Sigmoid colon (tissue), 6 donors: ENCODE measurements at regions not wholly inside any gene's neighbourhood (a gene's known extent, or its start where the extent isn't known, plus 50 kb on each side); places are given as distances from the start of the nearest gene placed in this dataset.
A peak's percentile ranks its signal among the peaks of the same experiment; 100 is the strongest.

Experiments
- DNase-seq: peaks from one replicate; pipeline ENCODE4 v3.0.0-alpha.2; 2019
- H3K27ac ChIP-seq, 4 donors: fragments of 200-600 bp; sonication (generic); one replicate each; pipeline ENCODE4 v1.5.1; 2016 to 2019; ENCODE audit warnings: mild to moderate bottlenecking in 1 of 4
- H3K27me3 ChIP-seq, 3 donors: fragments of 200-600 bp; sonication (generic); one replicate each; pipeline ENCODE4 v1.5.1; 2019; ENCODE audit warnings: mild to moderate bottlenecking in 1 of 3
- H3K36me3 ChIP-seq, 4 donors: fragments of 200-600 bp; sonication (generic); one replicate each; pipeline ENCODE4 v1.5.1; 2016 to 2019
- H3K4me1 ChIP-seq, 4 donors: fragments of 200-600 bp; sonication (generic); one replicate each; pipeline ENCODE4 v1.5.1; 2017 to 2019
- H3K4me3 ChIP-seq, 4 donors: fragments of 200-600 bp; sonication (generic); one replicate each; pipeline ENCODE4 v1.5.1; 2017 to 2019; ENCODE audit warnings: mild to moderate bottlenecking in 2 of 4, moderate library complexity in 1 of 4
- H3K9me3 ChIP-seq, 4 donors: fragments of 200-600 bp in 3 of 4; sonication (generic) in 3 of 4; one replicate each; pipeline versions ENCODE4 v1.5.1 to v1.6.1; 2013 to 2019
- CTCF ChIP-seq, 4 experiments: fragments of 450-650 bp in 3 of 4; fragments of 200-600 bp in 1 of 4; IDR thresholded peaks; one replicate each; pipeline ENCODE4 v1.5.1; 2016 to 2019; ENCODE audit warnings: antibody characterized with exemption in 4 of 4, mild to moderate bottlenecking in 3 of 4, moderate library complexity in 2 of 4
- EP300 ChIP-seq, 4 donors: sonication (generic); formaldehyde crosslinking; IDR thresholded peaks; one replicate each; pipeline ENCODE4 v1.6.1; 2017; ENCODE audit warnings: antibody characterized with exemption in 4 of 4
- POLR2A ChIP-seq, 2 donors: fragments of 450-650 bp; IDR thresholded peaks; one replicate each; pipeline ENCODE4 v1.6.1; 2016; ENCODE audit warnings: antibody characterized with exemption in 2 of 2, mild to moderate bottlenecking in 2 of 2, moderate library complexity in 2 of 2
- POLR2AphosphoS5 ChIP-seq, 4 donors: sonication (generic); formaldehyde crosslinking; IDR thresholded peaks; one replicate each; pipeline ENCODE4 v1.6.1; 2017; ENCODE audit warnings: antibody characterized with exemption in 4 of 4
- WGBS, 2 donors: extraction: QIAGEN DNeasy Blood & Tissue Kit; methylation state at CpG; one replicate each; pipeline ENCODE4 v1.1.7; 2013; 5-methylcytosine and 5-hydroxymethylcytosine counted together
- intact Hi-C: fragments of 100-400 bp; cut with DNase I; formaldehyde crosslinking; loops from one replicate; pipeline ENCODE4 v1.15.1; 2023
- donor health status: healthy with polysubstance abuse.
- donor health status: healthy.

- intact Hi-C loops = no loop called here
- Histone ChIP-seq H3K4me3 (no peak overlapping the region), H3K27me3 (no peaks in the 10 kb centered on the region), H3K36me3 (no peaks in the 10 kb centered on the region), H3K4me1 (no peaks in the 10 kb centered on the region), H3K27ac (no peak overlapping the region), H3K9me3 (no peaks in the 10 kb centered on the region)
- WGBS, 2 donors = 29 to 45% methylated on average over 1 of the region's 1 CpG
- no peak for DNase-seq
- TF ChIP-seq EP300 (IDR thresholded peaks at IDR 0.05) (no peak), CTCF (IDR thresholded peaks at IDR 0.05) (no peak), POLR2A (IDR thresholded peaks at IDR 0.05) (no peak)
Observed at GRCh38 chr3:175957427-175957826, 1098.3 kb downstream of the NAALADL2 start.

GRCh38 chr3:175956964-175957363 is 1097.8 kb downstream of the NAALADL2 start:
- TF ChIP-seq EP300 (IDR thresholded peaks at IDR 0.05) (no peak), POLR2AphosphoS5 (IDR thresholded peaks at IDR 0.05) (no peak), POLR2A (IDR thresholded peaks at IDR 0.05) (no peak), CTCF (IDR thresholded peaks at IDR 0.05) (no peak)
- intact Hi-C loops = no loop called here
- no peak overlapping the region for H3K4me3 ChIP-seq
- no peaks in the 10 kb centered on the region for H3K9me3 ChIP-seq
- no peak for DNase-seq
- 42 to 71% methylated on average over 3 of the region's 3 CpGs for WGBS, 2 donors
- H3K36me3 ChIP-seq = no peaks in the 10 kb centered on the region
- no peak overlapping the region for H3K27ac ChIP-seq
- H3K4me1 ChIP-seq = peaks cover 0 to 1% (median under 1%) of the 10 kb centered on the region in 4 donors
- no peaks in the 10 kb centered on the region for H3K27me3 ChIP-seq

- H3K36me3 ChIP-seq = no peaks in the 10 kb centered on the region
- no peaks in the 10 kb centered on the region for H3K27me3 ChIP-seq
- DNase-seq = no peak
- intact Hi-C loops = no loop called here
- no peak overlapping the region for H3K4me3 ChIP-seq
- no peak overlapping the region for H3K27ac ChIP-seq
- H3K9me3 ChIP-seq = no peaks in the 10 kb centered on the region
- WGBS, 2 donors = 56% methylated on average over 4 of the region's 4 CpGs
- peaks cover 0 to 19% (median 15%) of the 10 kb centered on the region in 4 donors for H3K4me1 ChIP-seq
- peak in 2 of 4 donors; percentile 21 to 27 for TF ChIP-seq POLR2AphosphoS5 (IDR thresholded peaks at IDR 0.05)
- no peak for TF ChIP-seq POLR2A (IDR thresholded peaks at IDR 0.05)
- no peak for TF ChIP-seq EP300 (IDR thresholded peaks at IDR 0.05)
Observed at GRCh38 chr3:175951047-175951694, 1092.0 kb downstream of the NAALADL2 start.

DNA sequence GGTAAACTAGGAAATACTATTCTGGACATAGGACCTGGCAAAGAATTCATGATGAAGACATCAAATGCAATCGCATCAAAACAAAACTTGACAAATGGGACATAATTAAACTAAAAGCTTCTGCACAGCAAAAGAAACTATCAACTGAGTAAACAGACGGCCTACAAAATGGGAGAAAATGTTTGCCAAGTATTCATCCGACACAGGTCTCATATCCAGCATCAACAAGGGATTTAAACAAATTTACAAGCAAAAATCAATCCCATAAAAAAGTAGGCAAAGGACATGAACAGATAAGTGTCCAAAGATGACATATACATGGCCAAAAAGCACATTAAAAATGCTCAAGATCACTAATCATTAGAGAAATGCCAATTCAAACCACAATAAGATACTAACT is 1088.9 kb downstream of the NAALADL2 start:
- intact Hi-C loops = no loop called here
- no peaks in the 10 kb centered on the region for H3K9me3 ChIP-seq
- H3K36me3 ChIP-seq = no peaks in the 10 kb centered on the region
- TF ChIP-seq POLR2A (IDR thresholded peaks at IDR 0.05) (no peak), POLR2AphosphoS5 (IDR thresholded peaks at IDR 0.05) (no peak), CTCF (IDR thresholded peaks at IDR 0.05) (no peak), EP300 (IDR thresholded peaks at IDR 0.05) (no peak)
- no peak overlapping the region for H3K4me3 ChIP-seq
- 79 to 81% methylated on average over 3 of the region's 3 CpGs for WGBS, 2 donors
- H3K27me3 ChIP-seq = no peaks in the 10 kb centered on the region
- peaks cover 0 to 19% (median 15%) of the 10 kb centered on the region in 4 donors for H3K4me1 ChIP-seq
- no peak overlapping the region for H3K27ac ChIP-seq
- DNase-seq = no peak

- Histone ChIP-seq H3K4me3 (no peak overlapping the region), H3K9me3 (peaks cover 0 to 2% (median 0%) of the 10 kb centered on the region in 4 donors), H3K27ac (no peak overlapping the region), H3K36me3 (no peaks in the 10 kb centered on the region), H3K4me1 (no peaks in the 10 kb centered on the region), H3K27me3 (no peaks in the 10 kb centered on the region)
- peak in 2 of 4 experiments; percentile 8 to 15 for TF ChIP-seq CTCF (IDR thresholded peaks at IDR 0.05)
- TF ChIP-seq POLR2A (IDR thresholded peaks at IDR 0.05) = no peak
- no peak for DNase-seq
- intact Hi-C loops = no loop called here
Observed at GRCh38 chr3:175941352-175941751, 1082.2 kb downstream of the NAALADL2 start.
